ENCODE measurements at regions not wholly inside any gene's neighbourhood (a gene's known extent, or its start where the extent isn't known, plus 50 kb on each side); places are given as distances from the start of the nearest gene placed in this dataset.
"Not testable (repeated sequence)": the region's sequence is repeated elsewhere in the genome, so short reads cannot be mapped to it uniquely, and the experiment has no call there.

DNA sequence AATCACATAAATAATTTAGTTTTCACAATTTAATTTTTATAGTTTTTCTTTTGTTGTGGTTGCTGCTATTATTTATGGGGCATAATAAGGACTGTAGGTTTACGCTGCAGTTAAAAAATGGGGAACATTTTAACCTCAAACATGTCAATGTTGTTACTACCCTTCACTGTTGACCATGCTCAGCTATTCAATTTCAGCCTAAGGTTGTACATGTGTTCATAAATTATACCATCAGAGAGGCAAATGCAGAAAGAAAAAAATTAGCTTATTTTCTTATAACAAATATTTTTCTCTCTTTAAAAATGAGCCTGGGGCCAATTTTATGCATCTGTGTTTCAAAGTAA is 110.1 kb upstream of the PITRM1 start:
- DNase-seq = no peak

DNA sequence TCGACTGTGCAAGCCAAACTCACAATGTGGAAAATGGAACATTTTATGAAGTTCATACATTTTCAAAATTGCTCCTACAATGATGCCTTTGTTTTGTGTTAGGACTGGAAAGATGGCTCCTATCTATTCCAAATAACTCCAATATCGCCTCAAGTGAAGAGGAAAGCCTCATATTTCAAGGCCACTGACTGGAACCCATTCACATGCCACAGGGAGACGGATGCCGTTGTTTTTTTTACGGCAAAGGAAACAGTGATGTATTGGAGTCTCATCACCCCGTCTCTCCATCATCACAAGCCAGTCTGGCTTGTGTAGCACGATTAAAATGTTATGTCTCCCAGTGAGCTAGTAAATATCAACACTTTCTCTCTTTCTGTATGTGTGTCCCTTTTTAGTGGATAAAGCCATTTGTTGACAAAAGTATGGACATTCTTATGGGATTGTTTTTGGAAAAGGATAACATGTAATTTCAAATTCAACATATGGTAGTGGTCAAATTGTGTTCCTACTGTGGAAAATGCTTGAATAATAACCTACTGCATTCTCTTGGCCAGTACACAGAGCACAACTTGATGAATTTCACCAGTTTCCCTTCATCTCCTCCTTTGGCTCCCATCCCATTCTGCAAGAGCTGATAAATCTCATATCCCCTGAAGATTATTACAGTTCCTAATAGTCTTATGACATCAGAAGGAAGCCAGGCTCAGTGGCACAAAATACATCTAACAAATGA is 109.5 kb upstream of the PITRM1 start:
- DNase-seq = no peak

DNA sequence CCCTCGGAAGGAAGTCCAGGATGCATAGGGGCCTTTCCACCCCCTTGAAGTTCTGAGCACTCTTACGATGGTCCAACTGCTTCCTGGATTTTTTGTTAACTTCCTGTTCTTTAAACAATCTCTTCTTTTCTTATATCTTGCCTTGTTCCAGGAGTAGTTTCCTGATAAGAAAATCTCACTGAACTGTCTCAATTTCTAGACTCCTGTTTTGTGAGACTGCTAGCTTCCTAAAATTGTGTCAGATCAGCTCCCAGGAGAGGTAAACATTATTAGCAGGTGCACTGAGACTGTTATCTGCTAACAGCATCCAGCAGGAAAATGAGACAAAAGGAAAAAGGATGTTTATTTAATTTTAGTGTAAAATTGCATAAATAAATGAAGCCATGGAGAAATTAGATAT is 106.2 kb upstream of the PITRM1 start:
- no peak for DNase-seq

DNA sequence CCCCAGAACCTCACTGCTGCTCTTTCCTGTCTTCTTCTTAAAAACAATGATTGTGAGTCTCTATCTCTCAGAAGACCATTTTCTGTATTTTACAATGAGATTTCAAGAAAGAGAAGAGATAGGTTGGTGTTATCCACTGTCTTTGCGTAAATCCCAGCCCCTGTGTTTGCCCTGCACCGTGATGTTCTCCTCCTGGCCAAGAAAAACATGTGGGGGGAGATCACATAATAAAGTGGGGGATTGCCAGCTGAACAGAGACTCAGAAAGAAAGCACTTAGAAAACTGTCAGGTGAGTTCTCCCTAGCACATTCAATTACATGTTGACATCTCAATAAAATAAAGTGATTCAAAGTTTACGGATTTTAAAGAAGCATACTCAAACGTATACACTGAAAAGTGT is 105.0 kb upstream of the PITRM1 start:
- DNase-seq = no peak

DNA sequence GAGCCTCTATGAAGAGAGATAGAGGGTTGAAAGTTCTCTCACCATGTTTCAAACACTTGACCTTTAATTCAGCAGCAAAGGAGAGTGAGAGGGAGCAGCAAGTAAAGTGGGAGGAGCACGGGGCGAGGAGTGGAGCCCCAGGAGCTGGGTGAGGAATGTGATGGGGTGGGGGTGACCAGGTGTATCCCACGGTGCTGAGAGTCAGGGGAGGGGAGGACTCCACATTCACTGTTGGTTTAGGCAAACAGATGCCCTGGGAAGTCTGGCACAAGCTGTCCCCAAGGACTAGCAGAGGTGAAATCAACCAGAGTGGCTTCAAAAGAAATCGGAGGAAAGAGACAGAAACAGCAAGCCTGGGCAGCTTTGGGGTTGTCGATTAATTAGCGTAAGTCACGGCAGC is 101.8 kb upstream of the PITRM1 start:
- DNase-seq = no peak

DNA sequence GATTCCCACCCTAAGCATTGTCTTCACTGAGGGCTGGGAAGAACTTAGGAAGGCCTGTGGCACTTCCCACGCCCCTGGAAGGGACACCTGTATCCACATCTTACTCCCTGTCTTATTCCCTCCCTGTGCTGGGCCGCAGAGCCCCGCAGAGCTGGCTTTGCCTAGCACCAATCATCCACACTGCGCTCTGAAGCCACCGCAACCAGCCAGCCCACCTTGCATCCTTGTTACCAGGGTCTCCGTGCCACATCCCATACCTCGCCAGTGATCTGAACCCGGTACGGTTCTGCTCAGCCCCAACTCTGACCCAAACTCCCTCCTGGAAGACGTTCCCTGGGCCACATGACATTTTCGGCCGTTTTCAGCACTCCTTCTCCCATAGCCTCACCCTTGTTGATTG is 101.4 kb upstream of the PITRM1 start:
- DNase-seq = no peak

DNA sequence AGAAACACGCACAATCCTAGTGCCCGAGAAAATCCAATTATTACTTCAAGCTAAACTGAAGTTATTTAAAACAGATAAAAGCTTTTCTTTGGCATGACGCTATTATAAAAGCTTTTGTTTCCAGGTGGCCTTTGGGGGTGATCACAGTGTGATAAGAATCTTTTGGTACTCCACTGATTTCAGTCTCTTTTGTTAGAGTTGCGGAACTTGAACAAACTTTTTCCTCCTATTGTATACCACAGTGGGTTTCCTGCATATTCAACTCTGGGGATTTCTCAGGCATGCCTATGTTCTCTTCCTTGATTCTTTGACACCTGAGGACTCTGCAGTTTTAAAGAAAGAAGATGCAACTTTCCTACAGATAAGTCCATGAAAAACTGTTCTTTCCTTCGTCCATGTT is 99.7 kb upstream of the PITRM1 start:
- DNase-seq = no peak

DNA sequence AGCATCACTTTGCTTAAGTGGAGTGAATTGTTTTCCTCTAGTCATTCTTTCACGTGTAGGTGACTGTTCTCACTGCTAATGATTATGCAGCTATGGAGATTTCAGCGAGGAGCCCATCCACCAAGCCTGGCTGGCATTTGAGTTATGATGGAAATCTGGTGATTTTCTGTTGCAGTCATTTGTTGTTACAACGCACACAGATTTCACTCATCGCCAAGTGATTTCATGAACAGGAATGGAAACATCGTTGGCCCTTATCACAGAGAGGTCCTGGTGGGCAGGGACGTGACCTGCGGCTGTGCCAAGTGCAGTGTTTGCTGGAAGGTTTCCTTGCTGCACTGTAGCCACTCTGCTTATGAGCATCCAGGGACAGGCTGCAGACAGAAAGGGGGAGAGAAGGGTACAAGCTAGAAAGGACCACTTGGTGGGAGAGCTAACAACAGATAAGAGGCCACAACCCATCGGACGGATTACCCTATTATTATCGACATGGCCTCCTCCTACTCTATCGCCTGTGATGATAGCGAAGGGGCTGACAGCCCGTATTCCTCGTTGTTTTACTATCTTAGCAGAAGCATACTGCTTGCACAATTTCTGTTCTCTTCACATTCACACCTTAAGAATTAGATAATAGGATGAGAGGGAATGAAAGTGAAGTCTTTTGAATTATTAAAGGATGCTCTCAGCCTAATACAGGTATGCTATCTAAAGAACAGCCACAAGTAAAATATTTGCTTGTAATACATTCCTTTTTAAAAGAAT is 99.0 kb upstream of the PITRM1 start:
- DNase-seq = no peak

DNA sequence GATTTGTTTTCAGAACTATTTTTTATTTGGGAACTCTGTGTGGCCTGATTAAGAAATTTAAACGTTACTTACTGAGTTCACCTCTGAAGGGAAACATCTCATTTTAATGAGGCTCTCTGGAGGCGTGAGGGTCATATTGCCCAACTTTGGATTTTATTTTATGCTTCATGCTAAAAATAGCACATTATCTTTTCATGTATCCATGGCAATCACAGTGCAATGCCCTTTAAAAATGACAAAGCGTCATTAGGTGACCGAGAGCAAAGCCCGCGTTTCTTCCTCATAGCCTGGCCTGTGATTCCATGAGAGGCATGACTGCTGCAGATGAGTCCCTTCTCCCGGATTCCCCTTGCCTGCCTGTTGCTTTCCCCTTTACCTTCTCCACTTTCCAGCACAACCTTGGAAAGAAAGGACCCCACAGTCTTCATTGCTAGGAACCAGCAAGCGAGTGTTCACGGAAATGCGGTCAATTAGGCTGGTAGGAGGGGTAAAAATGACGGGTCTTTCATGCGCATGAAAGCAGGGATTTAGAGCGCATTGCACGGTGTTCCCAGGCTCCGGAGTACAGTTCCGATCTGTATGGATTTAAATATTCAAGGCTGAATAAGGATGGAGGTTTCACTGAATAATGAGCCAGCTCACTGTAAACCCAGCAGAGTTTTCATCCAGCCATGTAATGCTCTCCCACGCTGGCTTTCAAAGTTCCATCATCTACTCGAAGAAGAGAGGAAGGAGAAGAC is 98.2 kb upstream of the PITRM1 start:
- DNase-seq = peak; percentile 2

DNA sequence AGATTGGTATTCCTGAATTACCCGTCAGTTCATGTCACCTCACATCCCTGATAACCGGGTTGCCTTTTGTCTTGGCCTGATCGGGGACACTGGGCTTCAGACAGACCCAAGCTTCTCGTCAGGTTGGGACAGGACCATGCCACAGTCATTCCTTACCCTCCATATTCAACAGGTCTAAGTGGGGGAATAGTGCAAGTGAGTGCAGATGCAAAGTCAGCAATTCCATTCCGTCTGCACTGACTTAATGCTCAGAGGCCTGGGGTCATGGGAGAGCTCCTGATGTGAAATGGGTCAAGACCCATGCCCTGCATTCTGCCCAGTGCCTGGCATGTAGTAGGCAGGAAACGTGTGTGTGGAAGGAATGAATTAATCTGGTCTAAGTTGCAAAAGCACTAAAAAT is 95.4 kb upstream of the PITRM1 start:
- DNase-seq = no peak

DNA sequence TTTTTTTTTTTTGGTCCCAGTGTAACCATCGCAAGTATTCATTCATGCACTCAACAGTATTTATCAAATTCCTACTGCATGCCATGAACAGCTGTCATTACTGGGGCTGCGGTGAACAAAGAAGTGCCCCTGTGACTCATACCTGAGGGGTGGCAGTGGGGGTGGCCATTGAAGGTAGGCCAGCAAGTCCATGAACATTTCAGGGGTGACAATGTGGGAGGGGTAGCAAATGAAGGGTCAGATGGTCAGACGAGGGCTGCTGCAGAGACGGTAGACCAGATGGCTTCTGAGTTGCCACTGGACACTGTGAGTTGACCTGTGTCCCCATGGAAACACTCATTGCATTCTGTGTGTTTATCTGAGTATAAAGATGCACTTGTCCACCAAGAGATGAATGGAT is 92.5 kb upstream of the PITRM1 start:
- DNase-seq = no peak

DNA sequence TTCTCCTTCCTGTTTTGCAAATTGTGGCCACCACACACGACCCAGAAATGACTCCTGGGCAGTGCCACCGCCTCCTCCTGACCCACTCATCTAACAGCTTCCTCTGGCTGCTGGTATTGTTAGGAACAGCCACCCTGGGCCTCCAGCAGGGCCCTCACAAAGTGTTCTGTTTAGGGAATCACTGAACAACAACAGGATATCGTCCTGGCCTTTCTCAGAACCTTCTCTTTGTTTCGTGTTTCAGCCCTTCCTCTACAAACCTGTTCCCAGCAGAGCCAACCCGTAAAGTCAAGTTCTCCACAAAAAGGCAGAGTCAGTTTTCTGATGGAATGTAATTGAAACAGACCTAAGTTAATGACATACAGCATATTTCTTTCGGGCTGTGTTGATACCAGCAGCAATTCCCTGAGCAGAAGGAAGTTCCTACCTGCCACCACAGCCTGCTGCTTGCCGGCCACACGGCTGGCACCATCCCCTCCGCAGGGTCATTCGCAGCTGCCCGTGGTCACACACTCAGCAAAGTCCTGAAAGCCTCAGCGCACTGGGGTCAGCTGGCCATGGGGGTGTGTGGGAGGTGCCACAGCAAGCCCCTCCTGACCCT is 91.7 kb upstream of the PITRM1 start:
- DNase-seq = no peak

DNA sequence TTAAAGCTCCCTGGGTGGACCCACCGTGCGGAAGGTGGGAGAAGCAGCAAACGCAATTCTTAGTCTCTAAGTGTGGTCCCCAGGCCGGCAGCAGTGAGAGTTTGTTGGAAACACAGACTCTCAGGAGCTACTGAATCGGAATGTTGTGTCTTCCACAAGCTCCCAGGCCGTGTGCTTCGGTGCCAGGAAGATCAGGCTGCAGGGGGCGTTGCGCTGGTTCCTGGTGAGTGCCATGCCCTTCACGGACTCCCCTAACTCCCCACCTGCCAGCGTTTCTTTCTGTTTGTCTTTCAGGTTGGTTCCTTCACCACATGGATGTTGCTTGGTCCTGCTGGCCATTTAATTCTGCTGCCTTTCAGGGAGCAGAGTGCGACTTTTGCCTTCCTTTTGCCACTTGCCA is 91.2 kb upstream of the PITRM1 start:
- no peak for DNase-seq

DNA sequence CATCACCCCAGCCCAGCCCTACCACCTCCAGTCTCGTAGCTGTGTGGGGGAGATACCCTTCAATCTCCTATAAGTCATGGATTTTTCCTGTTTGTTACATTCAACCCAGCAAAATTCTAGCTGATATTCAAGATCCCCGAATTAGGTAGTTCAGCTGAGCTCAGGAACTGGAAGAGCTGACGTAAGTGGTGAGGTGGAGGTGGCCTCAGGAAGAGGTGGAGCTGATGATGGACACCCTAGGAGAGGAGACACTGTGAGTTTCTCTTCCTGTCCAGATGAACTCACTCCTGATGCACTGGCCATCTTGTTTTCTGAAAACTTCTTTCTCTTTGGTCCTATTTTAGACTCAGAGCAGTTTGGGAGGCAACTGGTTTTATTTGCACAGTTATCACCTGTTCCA is 90.5 kb upstream of the PITRM1 start:
- no peak for DNase-seq

DNA sequence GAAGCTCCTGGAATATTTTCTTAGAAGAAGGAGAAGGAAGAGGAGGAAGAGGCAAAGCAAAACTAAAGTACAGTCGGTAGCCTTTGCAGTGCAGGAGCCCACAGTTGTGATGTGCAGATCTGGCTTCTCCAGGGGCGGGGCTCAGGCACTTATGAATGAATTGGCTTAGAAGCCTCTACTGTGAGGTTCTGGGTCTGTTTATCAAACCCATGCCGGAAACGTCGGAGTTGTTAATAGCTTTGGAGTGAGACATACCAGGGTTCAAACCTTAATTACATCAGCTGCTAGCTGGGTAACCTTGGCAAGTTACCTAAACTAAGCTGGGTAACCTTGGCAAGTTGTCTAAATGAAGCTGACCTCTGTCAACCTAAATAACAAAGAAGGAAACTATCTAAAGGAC is 89.3 kb upstream of the PITRM1 start:
- no peak for DNase-seq

DNA sequence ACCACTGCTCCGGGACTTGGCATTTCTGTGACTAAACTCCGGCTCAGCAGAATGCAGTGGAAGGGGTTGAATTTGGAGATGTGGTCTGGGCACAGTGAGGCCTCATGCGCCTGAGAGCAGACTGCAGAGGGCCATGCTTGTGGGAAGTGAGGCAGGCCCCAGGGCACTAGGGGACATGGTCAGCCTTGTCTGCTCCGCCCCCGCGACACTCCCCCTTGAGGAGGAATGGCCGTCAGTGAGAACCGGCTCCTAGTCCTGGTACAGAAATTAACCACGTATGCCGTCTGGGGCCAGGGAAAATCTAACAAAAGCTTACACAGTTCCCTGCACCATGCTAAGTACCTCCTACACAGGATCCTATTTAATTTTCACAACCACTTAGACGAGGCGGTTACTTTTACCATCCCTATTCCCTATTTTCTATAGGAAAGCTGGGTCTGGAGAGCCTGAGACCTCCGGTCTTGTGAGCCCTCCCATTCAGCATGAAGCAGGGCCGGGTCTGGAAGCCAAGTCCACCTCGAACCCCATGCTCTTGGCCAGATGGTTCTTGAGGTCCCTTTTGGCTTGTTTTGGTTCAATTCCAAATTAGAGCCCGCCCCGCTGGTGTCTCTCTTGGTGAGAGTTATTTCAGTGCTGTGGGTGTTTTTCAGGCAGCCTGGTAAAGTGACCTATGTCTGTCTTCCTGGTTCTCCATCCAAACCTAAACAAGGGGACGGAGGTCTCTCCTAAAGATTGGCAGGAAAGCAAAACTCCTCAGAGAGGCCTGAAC is 87.7 kb upstream of the PITRM1 start:
- DNase-seq = no peak

DNA sequence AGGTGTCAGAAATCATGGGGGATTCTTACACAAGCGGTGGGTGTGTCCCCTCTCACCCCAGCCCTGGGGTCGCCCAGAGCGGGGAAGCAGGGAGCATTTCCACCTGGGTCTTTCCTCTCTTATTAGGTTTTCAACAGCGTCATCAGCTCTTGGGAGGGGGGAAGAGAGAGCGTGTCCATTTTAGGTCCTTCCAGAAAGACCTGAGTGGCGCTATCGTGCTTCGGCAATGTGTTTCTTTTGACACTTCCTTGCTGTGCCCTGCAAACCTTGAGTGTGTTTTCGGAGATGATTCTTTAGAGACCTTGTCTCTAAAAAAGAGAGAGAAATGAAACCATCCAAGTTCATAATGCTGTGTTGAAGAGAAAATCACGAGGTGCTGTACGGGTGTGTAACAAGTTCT is 86.9 kb upstream of the PITRM1 start:
- no peak for DNase-seq

DNA sequence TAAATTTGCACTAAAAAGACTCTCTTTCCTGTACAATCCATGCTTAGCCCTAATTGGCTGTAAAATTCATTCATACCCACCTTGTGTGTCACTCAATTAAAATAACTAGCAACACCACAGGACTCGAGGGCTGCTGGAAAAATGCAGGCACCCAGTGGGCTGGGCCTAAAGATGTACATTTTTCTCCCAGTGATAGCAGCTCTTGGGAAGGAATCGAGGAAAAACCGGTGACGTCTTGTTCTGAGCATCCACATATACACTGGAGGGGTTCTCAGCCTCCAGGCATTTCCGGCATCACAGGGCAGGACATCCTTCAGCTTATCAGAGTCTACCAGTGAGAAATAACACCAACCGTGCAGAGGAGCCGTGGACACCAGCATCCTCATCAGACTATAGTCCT is 85.8 kb upstream of the PITRM1 start:
- no peak for DNase-seq

DNA sequence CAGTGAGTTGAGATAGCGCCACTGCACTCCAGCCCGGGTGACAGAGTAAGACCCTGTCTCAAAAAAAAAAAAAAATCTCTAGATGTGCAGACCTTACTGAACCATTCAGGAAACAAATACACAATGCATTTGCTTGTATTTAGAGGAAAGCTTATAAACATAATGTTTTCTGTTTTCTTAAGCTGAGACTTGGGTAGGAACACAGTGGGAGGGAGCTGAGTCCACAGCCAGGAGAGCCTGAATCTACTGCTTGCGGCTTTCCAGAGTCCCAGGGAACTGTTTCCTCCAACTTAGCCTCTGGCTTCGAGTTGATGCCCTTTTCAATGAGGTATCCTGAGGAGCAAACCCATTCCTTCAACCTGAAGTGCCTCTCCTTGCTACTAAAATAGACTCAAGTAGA is 83.0 kb upstream of the PITRM1 start:
- DNase-seq = no peak

DNA sequence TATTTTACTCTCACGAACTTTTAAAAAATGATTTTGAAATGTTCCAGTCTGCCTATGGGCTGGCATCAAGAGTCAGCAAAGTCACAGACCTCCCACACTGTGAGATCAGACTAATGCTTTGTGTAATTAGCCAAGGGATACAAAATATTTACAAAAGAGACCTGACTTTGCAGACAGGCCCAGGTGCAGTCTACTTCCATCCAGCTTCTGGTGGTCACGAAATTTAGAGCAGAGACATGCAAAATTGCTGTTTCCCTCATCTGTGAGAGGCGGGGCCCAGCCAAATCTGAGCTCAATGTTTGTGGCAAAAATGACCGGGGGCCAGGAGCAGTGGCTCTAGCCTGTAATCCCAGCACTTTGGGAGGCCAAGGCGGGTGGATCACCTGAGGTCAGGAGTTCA is 82.5 kb upstream of the PITRM1 start:
- no peak for DNase-seq

DNA sequence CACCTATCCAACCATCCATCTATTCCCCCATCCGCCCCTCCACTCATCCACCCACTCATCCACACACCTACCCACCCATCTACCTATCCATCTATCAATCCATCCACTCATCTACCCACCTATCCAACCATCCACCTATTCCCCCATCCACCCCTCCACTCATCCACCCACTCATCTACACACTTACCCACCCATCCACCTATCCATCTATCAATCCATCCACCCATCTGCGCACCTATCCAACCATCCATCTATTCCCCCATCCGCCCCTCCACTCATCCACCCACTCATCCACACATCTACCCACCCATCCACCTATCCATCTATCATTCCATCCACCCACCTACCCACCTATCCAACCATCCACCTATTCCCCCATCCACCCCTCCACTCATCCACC is 81.4 kb upstream of the PITRM1 start:
- DNase-seq = not testable (repeated sequence)

DNA sequence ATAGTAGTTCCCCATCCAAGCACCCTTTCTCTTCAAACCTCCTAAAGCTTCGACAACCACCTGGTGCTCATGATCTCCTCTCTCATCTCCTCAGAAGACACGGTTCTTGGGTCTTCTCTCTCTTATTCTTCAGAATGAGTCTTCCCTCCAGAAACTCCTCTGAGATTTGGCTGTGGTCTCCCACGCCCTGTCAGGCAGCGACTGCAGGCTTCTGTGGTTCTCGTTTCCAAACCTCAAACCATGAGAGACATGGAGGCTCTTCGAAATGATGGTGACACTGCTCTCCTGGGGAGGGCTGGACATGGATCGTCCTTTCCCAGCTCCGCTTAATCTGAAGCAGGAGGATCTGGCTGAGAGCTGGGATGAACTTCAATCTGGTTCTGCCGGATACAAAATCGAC is 78.6 kb upstream of the PITRM1 start:
- DNase-seq = no peak

DNA sequence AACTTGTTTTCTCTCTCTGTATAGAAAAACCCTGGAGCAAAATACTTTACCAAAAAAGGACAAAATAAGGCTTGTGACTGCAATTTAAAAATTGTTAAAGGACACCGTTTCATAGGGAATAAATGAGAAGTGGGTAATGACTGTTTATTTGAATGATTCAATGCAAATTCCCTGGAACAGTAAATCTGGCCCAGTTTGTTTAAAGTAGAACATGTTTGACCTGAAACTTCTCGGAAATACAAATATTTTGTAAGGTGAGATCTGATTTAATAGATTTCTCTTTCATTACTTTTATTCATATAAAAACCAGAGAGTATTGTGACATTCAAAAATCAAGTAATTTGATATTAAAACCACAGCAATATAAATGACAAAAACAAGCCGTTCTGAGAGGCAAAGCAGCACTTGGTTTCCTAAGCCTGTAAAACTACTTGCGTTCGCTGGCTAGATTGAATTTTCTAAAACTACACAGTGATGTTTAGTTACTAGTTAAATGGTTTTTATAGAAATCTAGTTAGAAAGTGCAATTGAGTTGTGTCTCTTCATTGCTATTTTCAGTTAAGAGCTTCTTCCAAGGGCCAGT is 76.8 kb upstream of the PITRM1 start:
- no peak for DNase-seq
